ENCODE measurements at regions not wholly inside any gene's neighbourhood (a gene's known extent, or its start where the extent isn't known, plus 50 kb on each side); places are given as distances from the start of the nearest gene placed in this dataset.

GRCh38 chr1:195185736-195186135, 1422.5 kb downstream of the KCNT2 start:
- CTCF ChIA-PET = interaction anchor here (0.9 kb wide), 1 partner anchor 10 kb away, joined by 3 read pairs; no protein-coding TSS in a partner anchor
- FAIRE-seq = no peak
- intact Hi-C loops (cut with micrococcal nuclease) = no loop called here

More at GRCh38 chr1:195185736-195186135, 1422.5 kb downstream of the KCNT2 start:
- Histone ChIP-seq H2AFZ (ENCODE audit: low read depth, low read length) (no peak overlapping the region), H3K79me2 (ENCODE audit: control insufficient read depth, insufficient read depth, low read length) (no peaks in the 10 kb centered on the region), H3K27me3 (ENCODE audit: control insufficient read depth in 2 of 2, insufficient read depth in 2 of 2, low read length in 2 of 2) (no peaks in the 10 kb centered on the region), H3K36me3 (ENCODE audit: control insufficient read depth in 2 of 2, extremely low read depth in 1 of 2, insufficient read depth in 2 of 2, low read length in 2 of 2) (no peaks in the 10 kb centered on the region), H3K4me2 (ENCODE audit: insufficient read depth, low read length) (no peak overlapping the region), H4K20me1 (replicated peaks; ENCODE audit: control insufficient read depth, extremely low read depth, insufficient read depth, low read length) (no peaks in the 10 kb centered on the region), H3K9me1 (replicated peaks; ENCODE audit: control insufficient read depth, extremely low read depth, insufficient read depth, low read length) (no peaks in the 10 kb centered on the region), H3K9me3 (replicated peaks; ENCODE audit: control insufficient read depth, insufficient read depth, low read length) (peaks cover 4% of the 10 kb centered on the region), H3K4me3 (replicated peaks in 1 of 3; ENCODE audit: insufficient read depth in 1 of 3, low read depth in 1 of 3, low read length in 3 of 3) (no peak overlapping the region), H3K9ac (replicated peaks; ENCODE audit: extremely low read depth, insufficient read depth, low read length) (no peak overlapping the region), H3K27ac (ENCODE audit: insufficient read depth, low read depth, low read length) (no peak overlapping the region), H3K4me1 (ENCODE audit: control insufficient read depth, extremely low read depth, insufficient read depth, low read length) (no peaks in the 10 kb centered on the region)
- dilution Hi-C loops (cut with MboI; ENCODE audit: extremely low pct_ligation_motif_present, low sequenced_read_pairs) = no loop called here
- no TSS peak for BruUV-seq (replicated peaks)
- TF ChIP-seq MYC (IDR thresholded peaks at IDR 0.05; ENCODE audit: low read depth, low read length) (no peak), POLR2AphosphoS5 (IDR thresholded peaks at IDR 0.05; ENCODE audit: insufficient read depth, low read depth, low read length) (no peak), CTCF (IDR thresholded peaks at IDR 0.05; ENCODE audit: extremely low read depth in 1 of 2, insufficient read depth in 1 of 2, low read depth in 1 of 2, low read length in 2 of 2) (no peak), JUN (IDR thresholded peaks at IDR 0.05; ENCODE audit: borderline replicate concordance, insufficient read depth, insufficient read length, low read depth) (no peak), FOS (IDR thresholded peaks at IDR 0.05; ENCODE audit: borderline replicate concordance, insufficient read depth, low read length) (no peak), POLR2A (IDR thresholded peaks at IDR 0.05; ENCODE audit: low read depth, low read length) (no peak), GATA2 (IDR thresholded peaks at IDR 0.05; ENCODE audit: insufficient read depth, insufficient read length, low read depth, low read length) (no peak), EZH2 (IDR thresholded peaks at IDR 0.05; ENCODE audit: borderline replicate concordance, low read depth, low read length, severe bottlenecking) (no peak)
- TF ChIP-seq, protein P1, sequence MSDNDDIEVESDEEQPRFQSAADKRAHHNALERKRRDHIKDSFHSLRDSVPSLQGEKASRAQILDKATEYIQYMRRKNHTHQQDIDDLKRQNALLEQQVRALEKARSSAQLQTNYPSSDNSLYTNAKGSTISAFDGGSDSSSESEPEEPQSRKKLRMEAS (IDR thresholded peaks at IDR 0.05; ENCODE audit: insufficient read depth, insufficient read length) = no peak
- POLR2A ChIA-PET = no interaction called here
- no peak for DNase-seq (ENCODE audit: low read depth, low spot score)
